Mesenteric fat pad (tissue), 1 donor: ENCODE measurements at regions not wholly inside any gene's neighbourhood (a gene's known extent, or its start where the extent isn't known, plus 50 kb on each side); places are given as distances from the start of the nearest gene placed in this dataset.
"Not testable (repeated sequence)": the region's sequence is repeated elsewhere in the genome, so short reads cannot be mapped to it uniquely, and the experiment has no call there.

Source experiments
- DNase-seq: peaks from one replicate; pipeline ENCODE4 v3.0.0-alpha.2; 2020; ENCODE audit warnings: low spot score
- donor health status: DM: yes; HTN: yes; CAD: no.

DNA sequence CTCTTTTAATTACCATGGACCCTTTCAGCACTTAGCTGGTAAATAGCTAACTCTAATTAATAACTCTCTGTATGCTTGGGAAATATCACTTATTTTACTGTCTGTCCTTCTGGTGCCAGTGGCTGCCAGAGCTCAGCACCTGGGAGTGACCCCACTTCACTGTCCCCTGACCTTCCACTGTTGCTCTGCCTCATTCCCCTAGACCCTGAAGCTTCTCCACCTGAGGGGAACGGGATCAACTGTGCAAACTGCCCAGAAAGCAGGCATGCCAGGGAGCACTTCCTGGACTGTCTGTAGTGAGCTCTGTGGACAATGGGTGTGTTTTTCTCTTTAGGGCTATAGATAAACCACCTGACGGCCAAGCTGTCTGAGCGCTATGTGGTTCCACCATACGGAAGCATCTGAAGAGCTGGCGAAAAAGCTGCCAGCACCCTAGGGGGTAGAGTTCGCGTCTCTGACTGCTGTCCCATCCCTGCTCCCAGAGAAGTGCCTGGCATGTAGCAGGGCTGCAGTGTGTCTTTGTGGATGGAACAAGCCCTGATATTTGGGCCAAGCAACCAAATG, 106.3 kb upstream of the FOXA2 start:
- DNase-seq, result no peak

DNA sequence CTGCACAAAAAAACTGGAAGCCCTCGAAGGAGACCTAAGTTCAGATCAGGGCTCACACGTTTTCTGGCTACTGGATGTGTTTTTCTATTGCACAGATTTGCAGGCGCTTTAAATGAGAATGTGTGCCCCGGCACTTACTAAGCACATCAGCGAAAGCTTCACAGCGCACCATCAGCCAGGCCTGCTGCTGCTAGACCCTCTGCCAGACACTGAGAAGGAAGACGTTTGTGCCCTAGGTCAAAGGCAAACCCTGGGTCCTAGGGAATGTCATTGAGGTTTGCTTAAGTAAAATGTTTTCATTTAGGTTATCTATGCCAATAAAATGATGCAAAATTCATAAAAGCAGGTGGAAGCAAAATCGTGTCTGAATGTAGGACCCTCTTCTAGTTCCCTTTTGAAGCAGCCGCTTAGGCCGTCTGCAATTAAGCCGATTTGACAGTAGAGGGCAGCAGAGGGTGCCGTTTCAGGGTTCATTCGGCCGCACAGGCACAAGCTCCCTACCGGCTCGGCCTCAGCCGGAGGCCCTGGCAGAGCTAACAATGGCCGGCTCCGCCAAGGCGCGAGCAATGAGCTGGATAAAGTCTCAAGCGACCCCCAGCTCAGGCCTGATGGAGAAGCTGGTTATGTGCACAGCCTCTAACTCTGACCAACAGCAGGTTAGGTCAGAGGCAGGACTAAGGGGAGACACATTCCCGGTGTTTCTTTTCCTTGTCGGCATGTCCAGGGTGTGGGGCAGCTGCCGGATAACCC, 107.2 kb upstream of the FOXA2 start:
- DNase-seq, result peak; percentile 93

GRCh38 chr20:22692119-22692475, 107.7 kb upstream of the FOXA2 start:
- no peak for DNase-seq

GRCh38 chr20:22692620-22693019, 108.2 kb upstream of the FOXA2 start:
- DNase-seq, result not testable (repeated sequence)

- no peak for DNase-seq
Measured at GRCh38 chr20:22696759-22697158, 112.4 kb upstream of the FOXA2 start.

DNA sequence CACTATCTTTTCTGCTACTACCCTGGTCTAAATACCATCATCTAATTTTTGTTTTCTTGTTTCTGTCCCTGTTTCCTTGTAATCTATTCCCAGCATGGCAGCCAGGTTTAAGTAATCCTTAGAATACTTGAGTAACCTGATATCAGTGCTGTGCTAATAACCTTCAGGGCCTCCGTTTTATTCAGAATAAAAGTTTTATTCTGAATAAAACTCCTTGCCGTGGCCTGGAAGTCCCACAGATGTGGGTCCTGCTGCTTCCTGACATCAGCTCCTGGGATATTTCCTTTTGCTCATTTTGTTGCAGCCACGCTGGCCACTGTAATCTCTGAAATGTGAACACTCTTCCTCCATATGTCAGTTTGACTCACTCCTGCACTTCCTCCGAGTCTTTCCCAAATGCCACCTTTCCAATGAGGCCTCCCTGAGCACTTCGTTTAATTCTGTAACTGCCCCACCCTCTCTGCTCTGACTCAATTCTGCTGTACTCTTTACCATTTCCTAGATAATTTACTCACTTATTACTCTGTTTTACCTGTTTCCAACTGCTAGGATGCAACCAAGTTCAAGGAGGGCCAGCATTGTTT, 114.0 kb upstream of the FOXA2 start:
- DNase-seq, result no peak

DNA sequence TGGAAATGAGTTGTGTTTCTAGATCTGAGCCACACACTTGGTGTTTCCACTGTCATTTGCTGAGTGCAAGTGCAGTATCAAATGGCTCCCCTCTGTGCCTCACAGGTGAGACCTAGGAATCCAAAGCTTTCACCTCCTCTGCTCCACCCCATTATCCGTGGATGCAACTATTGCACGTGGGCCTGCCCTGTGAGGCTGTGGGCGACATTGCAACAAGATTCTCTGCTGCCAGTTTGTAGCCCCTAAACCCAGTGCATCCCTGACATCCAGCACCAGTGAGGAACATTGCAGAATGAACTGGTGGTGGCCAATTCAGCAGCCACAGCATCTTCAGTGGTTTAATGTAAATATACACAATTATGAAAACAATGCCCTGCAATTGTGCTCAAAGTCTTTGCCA, 115.0 kb upstream of the FOXA2 start:
- DNase-seq, result no peak

DNA sequence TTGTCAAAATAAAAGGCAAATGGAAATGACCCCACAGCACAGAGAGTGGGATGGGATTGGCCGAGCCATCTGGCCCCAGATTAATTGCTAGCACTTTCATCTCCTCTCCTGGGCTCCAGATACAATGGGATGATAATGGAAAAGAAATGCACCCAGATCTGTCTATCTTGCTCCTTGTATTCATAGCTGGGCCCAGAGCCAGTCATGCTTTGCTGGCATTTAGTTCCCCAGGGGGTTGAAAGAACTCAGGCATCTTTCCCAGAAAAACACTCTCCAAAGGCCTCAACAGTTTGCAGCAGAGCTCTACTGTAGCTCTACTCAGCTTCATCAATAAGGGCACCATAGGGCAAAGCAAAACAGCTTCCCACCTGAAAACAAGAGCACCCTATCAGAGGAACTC, 116.0 kb upstream of the FOXA2 start:
- DNase-seq, result no peak

GRCh38 chr20:22701679-22702308, 117.4 kb upstream of the FOXA2 start:
- no peak for DNase-seq

GRCh38 chr20:22703843-22704242, 119.5 kb upstream of the FOXA2 start:
- no peak for DNase-seq

DNA sequence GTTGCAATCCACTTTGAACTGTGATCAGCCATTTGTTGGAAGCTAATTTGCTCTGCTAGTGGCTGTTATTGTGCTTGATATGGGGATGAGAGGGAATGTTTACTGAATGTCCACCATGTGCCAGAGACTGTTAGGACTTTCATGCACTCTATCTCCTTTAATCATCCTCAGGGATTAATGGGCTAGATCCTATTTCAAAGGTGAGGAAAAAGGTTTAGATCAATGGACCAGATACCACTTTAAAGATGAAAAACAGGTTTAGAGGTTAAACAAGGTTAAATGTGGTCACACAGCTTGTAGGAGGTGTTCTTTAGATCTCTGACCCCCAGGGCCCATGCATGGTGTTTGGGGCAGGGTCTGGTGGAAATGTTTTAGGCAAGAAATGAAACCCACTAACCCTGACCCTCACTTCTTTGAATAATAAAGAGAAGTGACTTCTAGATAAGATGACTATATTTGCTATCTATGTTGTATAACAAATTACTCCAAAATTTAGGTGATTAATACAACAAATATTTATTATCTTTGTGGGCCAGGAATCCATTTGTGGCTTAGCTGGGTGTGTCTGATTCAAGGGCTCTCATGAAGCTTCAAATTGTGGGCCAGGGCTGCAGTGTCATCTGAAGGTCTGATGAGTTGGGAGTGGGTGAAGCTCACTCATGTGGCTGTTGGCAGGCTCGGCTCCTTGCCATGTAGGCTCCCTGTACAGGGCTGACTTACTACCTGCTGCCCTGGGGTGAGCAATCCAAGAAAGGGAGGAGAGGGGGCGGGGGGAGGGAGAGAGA, 127.8 kb upstream of the FOXA2 start:
- DNase-seq, result no peak

- DNase-seq, result no peak
Measured at GRCh38 chr20:22716821-22717351, 132.5 kb upstream of the FOXA2 start.

DNA sequence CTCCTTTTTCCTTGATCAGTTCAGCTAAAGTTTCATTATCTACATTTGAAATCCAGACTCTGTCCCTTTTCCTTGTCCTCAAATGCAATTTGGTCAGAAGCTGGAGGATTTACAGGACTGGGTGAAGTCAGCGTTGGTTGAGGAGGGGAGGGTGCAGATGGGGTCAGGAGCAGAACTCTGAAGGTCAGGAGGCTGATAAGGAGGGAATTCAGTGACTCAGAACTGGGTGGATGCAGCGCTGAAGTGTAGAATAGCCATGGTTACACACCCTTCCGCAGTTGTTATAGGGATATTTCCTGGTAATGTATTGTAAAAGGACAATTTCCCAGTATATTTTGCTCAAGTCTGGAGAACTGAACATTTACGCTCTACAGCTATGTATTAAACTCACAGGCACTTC, 133.1 kb upstream of the FOXA2 start:
- DNase-seq, result no peak

- DNase-seq, result no peak
Measured at GRCh38 chr20:22719167-22719591, 134.8 kb upstream of the FOXA2 start.

GRCh38 chr20:22720206-22720605, 135.8 kb upstream of the FOXA2 start:
- DNase-seq, result no peak

DNA sequence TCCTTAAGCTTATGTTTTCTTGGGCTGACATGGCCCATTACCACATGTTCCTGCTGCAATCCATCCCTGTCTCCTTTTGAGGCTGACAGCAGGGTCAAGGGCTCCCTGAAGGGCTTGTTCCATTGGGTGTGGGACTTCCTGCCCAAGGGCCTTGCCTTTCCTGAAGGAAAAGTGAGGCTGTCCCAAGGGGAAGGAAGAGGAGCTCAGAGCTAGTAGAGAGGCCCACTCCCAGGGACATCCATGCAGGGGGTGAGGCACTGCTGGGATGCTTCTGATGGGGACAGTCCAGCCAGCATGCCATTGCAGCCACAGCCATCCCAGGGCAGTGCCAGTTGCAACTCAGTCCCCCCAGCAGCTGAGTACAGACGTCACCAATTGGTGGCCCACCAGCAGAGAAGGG, 138.4 kb upstream of the FOXA2 start:
- no peak for DNase-seq

- no peak for DNase-seq
Measured at GRCh38 chr20:22723659-22724058, 139.3 kb upstream of the FOXA2 start.

DNA sequence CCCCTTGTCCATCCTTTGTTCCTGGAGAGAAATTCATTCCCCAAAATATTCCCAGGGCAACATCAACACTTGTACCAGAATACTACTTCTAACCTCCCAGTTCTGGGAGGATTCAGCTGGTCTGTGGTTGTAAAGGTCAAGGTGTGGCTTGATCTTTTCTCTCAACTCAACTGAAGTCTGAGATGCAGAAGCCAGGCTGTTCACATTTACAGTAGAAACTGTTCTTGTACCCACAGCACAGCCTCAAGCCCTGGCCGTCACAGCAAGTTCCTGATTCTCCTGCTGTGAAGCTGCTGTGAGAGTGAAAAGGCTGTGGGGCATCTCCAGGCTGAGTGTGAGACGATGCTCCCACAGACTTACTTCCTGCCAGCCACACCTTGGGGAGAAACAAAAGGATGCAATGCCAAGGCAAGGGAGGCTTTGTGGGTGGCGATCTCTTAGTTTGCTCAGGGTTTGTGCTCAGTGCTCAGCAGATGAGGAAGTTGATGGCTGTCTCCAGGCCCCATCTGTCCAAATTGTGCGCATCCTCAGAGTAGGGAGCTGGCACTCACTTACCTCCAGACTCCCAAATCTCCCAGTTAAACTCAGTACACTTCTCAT, 143.9 kb upstream of the FOXA2 start:
- no peak for DNase-seq

DNA sequence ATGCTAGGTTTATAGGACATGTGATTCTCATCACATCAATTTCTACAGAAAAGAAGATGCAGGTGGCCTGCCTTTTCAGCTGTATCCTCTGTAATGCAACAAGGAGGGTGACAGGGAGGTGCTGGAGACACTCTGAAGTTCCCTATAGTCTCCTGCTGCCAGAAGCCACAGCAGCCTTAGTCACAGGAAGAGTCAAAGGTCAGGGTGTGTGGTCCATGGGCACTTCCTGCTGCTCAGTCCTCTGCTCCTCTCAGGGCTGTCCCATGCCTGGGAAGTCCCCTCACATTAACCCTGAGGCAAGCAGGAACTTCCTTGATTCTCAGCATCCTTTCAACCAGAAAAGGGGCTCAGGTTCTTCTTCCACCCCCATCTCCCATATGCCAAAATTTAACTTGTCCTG, 144.8 kb upstream of the FOXA2 start:
- DNase-seq, result no peak

GRCh38 chr20:22729616-22730236, 145.4 kb upstream of the FOXA2 start:
- no peak for DNase-seq

GRCh38 chr20:22732751-22733150, 148.4 kb upstream of the FOXA2 start:
- no peak for DNase-seq
